GM13977 (cell line): ENCODE measurements at regions not wholly inside any gene's neighbourhood (a gene's known extent, or its start where the extent isn't known, plus 50 kb on each side); places are given as distances from the start of the nearest gene placed in this dataset.

Source experiments
- DNase-seq: peaks from one replicate; pipeline ENCODE4 v3.0.0; 2012; ENCODE audit warnings: low spot score
- in situ Hi-C: fragments of 300-500 bp; cut with MboI; formaldehyde crosslinking; loops from one replicate; pipeline ENCODE4 v1.12.0; 2022; ENCODE audit warnings: low sequenced_read_pairs, low pct_unique_long_range_greater_than_20kb, mixed read lengths, inconsistent platforms; ENCODE audit not compliant: unreplicated experiment
- TF ChIP-seq, protein P1 (sequence below): IDR thresholded peaks from 2 replicates; pipeline ENCODE4 v1.5.1; 2012; ENCODE audit warnings: mild to moderate bottlenecking, control low read depth; ENCODE audit not compliant: insufficient read depth; ENCODE audit errors: extremely low read depth, missing control alignments

DNA sequence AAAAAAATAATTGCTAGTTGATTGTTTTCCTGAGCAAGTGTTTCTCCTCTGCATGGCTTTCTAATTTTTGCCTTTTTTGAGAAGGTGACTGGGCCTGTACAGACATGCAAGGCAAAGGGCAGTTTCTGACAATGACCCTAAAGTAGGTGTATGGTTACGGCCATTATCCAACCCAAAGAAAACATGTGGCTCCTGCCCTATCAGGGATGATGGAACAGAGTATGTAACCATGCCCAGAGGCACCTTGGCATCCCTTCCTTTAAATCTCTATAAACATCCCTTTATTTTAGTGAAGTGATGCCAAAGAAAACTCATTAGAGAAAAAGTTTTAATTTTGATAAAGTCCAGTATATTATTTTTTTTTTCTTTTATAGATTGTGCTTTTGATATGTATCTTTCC lies 217.5 kb downstream of the LPIN1 start:
- TF ChIP-seq, protein P1, sequence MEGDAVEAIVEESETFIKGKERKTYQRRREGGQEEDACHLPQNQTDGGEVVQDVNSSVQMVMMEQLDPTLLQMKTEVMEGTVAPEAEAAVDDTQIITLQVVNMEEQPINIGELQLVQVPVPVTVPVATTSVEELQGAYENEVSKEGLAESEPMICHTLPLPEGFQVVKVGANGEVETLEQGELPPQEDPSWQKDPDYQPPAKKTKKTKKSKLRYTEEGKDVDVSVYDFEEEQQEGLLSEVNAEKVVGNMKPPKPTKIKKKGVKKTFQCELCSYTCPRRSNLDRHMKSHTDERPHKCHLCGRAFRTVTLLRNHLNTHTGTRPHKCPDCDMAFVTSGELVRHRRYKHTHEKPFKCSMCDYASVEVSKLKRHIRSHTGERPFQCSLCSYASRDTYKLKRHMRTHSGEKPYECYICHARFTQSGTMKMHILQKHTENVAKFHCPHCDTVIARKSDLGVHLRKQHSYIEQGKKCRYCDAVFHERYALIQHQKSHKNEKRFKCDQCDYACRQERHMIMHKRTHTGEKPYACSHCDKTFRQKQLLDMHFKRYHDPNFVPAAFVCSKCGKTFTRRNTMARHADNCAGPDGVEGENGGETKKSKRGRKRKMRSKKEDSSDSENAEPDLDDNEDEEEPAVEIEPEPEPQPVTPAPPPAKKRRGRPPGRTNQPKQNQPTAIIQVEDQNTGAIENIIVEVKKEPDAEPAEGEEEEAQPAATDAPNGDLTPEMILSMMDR, result no peak
- in situ Hi-C loops, result no loop called here
- DNase-seq, result no peak

DNA sequence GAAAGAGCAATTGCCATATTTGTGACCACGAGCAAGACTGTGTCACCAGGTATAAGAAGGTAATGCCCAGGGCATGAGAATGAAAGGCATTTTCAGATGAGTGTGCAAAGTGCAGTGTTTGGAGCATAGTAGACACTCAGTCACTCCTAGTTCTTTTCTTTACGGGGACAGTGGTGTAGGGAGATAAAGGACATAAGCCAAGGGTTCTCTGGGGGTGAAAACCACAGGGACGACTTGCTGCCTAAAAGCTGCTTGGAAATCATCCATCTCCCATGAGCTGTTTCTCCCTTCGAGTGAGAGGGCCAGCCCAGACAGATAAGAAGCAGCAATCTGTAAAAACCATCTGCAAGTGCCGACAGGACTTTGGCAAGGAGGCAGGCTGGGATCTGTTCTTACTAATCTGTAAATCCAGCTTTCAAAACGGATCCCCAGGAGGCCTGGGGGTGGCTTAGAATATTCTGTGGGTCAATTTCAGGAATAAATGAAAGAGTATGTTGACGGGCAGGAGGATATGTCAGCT lies 221.6 kb downstream of the LPIN1 start:
- no peak for DNase-seq
- in situ Hi-C loops, result no loop called here
- TF ChIP-seq, protein P1, result no peak

DNA sequence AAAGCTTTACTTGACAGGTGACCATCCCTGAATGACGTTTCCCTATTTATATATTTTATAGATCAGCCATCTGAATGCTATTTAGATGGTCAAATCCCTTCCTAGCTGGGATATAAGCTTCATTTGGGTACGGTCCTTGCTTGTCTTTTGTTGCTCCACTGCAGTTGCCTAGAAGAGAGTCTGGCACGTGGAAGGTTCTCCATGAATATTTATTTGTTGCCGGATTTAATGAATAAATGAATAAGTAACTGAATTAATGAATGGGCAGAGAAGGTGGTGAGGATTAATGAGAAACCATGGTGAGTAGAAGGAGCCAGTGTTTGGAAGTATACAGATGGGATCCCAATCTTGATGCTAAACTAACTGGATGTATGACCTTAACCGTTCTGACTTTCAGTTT lies 222.1 kb downstream of the LPIN1 start:
- TF ChIP-seq, protein P1, result no peak
- in situ Hi-C loops, result no loop called here

DNA sequence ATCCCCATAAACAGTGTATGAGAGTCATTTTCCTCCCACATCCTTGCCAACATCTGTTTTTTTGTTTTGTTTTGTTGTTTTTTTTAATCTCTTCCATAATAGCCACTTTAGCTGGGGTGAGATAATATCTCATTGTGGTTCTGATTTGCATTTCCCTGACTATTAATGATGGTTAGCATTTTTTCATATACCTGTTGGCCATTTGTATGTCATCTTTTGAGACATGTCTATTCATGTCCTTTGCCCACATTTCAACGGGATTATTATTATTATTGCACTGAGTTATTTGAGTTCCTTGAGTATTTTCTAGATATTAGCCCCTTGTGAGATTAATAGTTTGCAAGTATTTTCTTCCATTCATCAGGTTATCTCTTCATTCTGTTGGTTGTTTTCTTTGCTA lies 223.3 kb downstream of the LPIN1 start:
- in situ Hi-C loops, result no loop called here
- DNase-seq, result no peak
- TF ChIP-seq, protein P1, result no peak

More for the DNA sequence above, 222.1 kb downstream of the LPIN1 start:
- DNase-seq, result no peak

DNA sequence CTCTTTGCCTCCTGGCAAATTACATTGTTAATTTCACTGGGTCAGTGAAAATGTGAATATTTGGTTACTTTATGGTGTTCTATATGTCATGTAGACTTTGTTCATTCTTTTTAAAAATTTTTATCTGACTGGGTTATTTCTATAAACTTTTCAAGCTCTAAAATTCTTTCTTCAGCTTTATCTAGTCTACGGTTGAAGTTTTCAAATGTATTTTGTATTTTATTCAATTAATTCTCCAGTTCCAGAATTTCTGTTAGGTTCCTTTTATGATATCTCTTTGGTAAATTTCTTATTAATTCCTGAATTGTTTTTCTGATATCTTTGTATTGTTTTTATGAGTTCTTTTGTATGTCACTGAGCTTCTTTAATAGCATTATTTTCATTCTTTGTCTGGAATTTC lies 228.1 kb downstream of the LPIN1 start:
- in situ Hi-C loops, result no loop called here
- no peak for DNase-seq
- TF ChIP-seq, protein P1, result no peak

DNA sequence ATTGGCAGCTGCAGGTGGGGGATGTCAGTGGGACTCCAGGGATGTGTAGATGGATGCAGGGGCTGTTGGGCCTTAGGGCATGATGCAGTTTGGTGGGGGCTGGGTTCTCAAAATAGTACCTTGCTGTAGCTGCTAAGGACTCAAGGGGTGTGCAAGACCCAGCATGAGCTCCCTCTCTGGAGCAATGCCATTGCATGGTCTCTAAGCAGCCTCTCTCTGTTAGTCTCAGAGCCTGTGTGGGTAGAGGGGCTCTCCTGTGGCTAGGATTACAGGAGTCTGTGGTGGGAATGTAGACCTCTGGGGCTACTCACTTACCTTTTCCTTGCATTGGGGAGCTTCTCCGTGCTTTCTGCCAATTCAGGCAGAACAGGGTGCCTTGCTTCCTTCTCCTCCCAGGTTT lies 228.9 kb downstream of the LPIN1 start:
- in situ Hi-C loops, result no loop called here
- TF ChIP-seq, protein P1, result no peak
- DNase-seq, result no peak

DNA sequence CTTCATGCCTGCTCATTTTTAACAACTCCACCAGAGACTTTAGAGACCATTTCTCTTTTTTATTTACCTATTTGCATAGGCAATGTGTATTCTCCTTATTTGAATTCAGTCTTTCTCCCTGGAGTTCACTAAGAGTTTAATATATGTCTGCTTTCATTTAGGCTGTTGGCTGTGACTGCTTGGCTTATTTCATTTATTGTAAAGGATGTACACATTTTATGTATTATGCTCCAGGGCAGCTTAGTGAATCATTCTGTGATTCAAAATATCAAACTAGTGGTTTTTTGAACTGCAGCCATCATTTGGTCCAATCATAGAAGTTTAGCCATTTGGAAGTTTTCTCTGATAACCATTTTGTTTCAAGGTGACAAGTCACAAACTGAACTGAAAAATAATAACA lies 229.6 kb downstream of the LPIN1 start:
- no peak for DNase-seq
- TF ChIP-seq, protein P1, result no peak
- in situ Hi-C loops, result no loop called here
